Endothelial cell of umbilical vein (primary cell): ENCODE measurements at regions not wholly inside any gene's neighbourhood (a gene's known extent, or its start where the extent isn't known, plus 50 kb on each side); places are given as distances from the start of the nearest gene placed in this dataset.

Experiments used
- BruUV-seq: library from RNA; stranded (reverse); fragments of 400-500 nt; replicated peaks from 2 replicates; lab custom pipeline; 2021; lab: Mats Ljungman, UMichigan
- CTCF ChIA-PET: fragments of 300-600, 350-600 bp; sonication (Branson Sonifier 250); formaldehyde crosslinking; loops from one replicate; lab custom pipeline; 2021; ENCODE audit warnings: antibody characterized with exemption, inconsistent platforms; lab: Charles Lee
- POLR2A ChIA-PET: fragments of 300-600, 350-600 bp; sonication (Branson Sonifier 250); formaldehyde crosslinking; loops from one replicate; lab custom pipeline; 2021; ENCODE audit warnings: antibody characterized with exemption, inconsistent platforms; lab: Charles Lee
- DNase-seq: peaks from one replicate; pipeline ENCODE4 v3.0.0-alpha.2; 2011; ENCODE audit warnings: low read depth, low spot score
- FAIRE-seq: peaks from 2 replicates; lab custom pipeline; 2011; peaks lifted over from hg19 to GRCh38; lab: Jason Lieb, UNC
- H2AFZ ChIP-seq: 2 replicates; pipeline ENCODE4 v1.6.0; 2012; ENCODE audit warnings: low read depth, low read length, control low read depth, inconsistent platforms
- H3K27ac ChIP-seq: 2 replicates; pipeline ENCODE4 v1.5.1; 2011; ENCODE audit warnings: low read depth, mild to moderate bottlenecking, control low read depth, low read length, moderate library complexity; ENCODE audit not compliant: insufficient read depth
- H3K27me3 ChIP-seq, 2 experiments: 2 replicates each; pipeline versions ENCODE4 v1.6.0 to v1.6.1; 2011; ENCODE audit warnings: low read length in 2 of 2, mixed read lengths in 1 of 2; ENCODE audit not compliant: control insufficient read depth in 2 of 2, insufficient read depth in 2 of 2
- H3K36me3 ChIP-seq, 2 experiments: 2 replicates in 1 of 2; 3 replicates in 1 of 2; pipeline ENCODE4 v1.5.1; 2011; ENCODE audit warnings: low read length in 2 of 2, mild to moderate bottlenecking in 1 of 2, moderate library complexity in 1 of 2; ENCODE audit not compliant: control insufficient read depth in 2 of 2, insufficient read depth in 2 of 2; ENCODE audit errors: extremely low read depth in 1 of 2
- H3K4me1 ChIP-seq: 3 replicates; pipeline ENCODE4 v1.5.1; 2011; ENCODE audit warnings: mild to moderate bottlenecking, low read length; ENCODE audit not compliant: control insufficient read depth, insufficient read depth; ENCODE audit errors: extremely low read depth
- H3K4me2 ChIP-seq: 2 replicates; pipeline ENCODE4 v1.6.1; 2011; ENCODE audit warnings: low read length, control low read depth, mixed read lengths; ENCODE audit not compliant: insufficient read depth
- H3K4me3 ChIP-seq, 3 experiments: fragments of 200-600 bp in 1 of 3; sonication (generic), shearing (Covaris generic) in 1 of 3; replicated peaks in 1 of 3; 2 replicates each; pipeline ENCODE4 v1.5.1; 2011 to 2016; ENCODE audit warnings: control low read depth in 3 of 3, low read length in 3 of 3, mild to moderate bottlenecking in 2 of 3, inconsistent platforms in 1 of 3, low read depth in 1 of 3, moderate library complexity in 1 of 3; ENCODE audit not compliant: insufficient read depth in 1 of 3
- H3K79me2 ChIP-seq: 2 replicates; pipeline ENCODE4 v1.6.0; 2012; ENCODE audit warnings: low read length, inconsistent platforms; ENCODE audit not compliant: control insufficient read depth, insufficient read depth
- H3K9ac ChIP-seq: replicated peaks from 2 replicates; pipeline ENCODE3; 2011; ENCODE audit warnings: low read length, control low read depth; ENCODE audit not compliant: insufficient read depth; ENCODE audit errors: extremely low read depth
- H3K9me1 ChIP-seq: replicated peaks from 3 replicates; pipeline ENCODE4 v1.6.0; 2011; ENCODE audit warnings: mild to moderate bottlenecking, low read length; ENCODE audit not compliant: control insufficient read depth, insufficient read depth; ENCODE audit errors: extremely low read depth
- H3K9me3 ChIP-seq: replicated peaks from 2 replicates; pipeline ENCODE4 v1.5.1; 2012; ENCODE audit warnings: low read length, inconsistent platforms; ENCODE audit not compliant: control insufficient read depth, insufficient read depth
- H4K20me1 ChIP-seq: replicated peaks from 2 replicates; pipeline ENCODE3; 2011; ENCODE audit warnings: mild to moderate bottlenecking, low read length; ENCODE audit not compliant: control insufficient read depth, insufficient read depth; ENCODE audit errors: extremely low read depth
- EZH2 ChIP-seq: IDR thresholded peaks from 2 replicates; pipeline ENCODE4 v1.6.1; 2012; ENCODE audit warnings: borderline replicate concordance, low read depth, mild to moderate bottlenecking, moderate library complexity, low read length, inconsistent platforms; ENCODE audit not compliant: severe bottlenecking
- FOS ChIP-seq: IDR thresholded peaks from 2 replicates; pipeline ENCODE4 v1.6.1; 2011; ENCODE audit warnings: mild to moderate bottlenecking, low read length, moderate library complexity, borderline replicate concordance; ENCODE audit not compliant: insufficient read depth
- GATA2 ChIP-seq: IDR thresholded peaks from 2 replicates; pipeline ENCODE4 v1.7.0; 2011; ENCODE audit warnings: low read depth, mild to moderate bottlenecking, moderate library complexity, mixed read lengths, low read length; ENCODE audit not compliant: insufficient read length, insufficient read depth
- JUN ChIP-seq: IDR thresholded peaks from 2 replicates; pipeline ENCODE4 v1.6.1; 2011; ENCODE audit warnings: borderline replicate concordance, low read depth; ENCODE audit not compliant: insufficient read length, insufficient read depth
- MYC ChIP-seq: IDR thresholded peaks from one replicate; pipeline ENCODE4 v1.6.1; 2011; ENCODE audit warnings: mild to moderate bottlenecking, low read depth, low read length
- POLR2A ChIP-seq: IDR thresholded peaks from 2 replicates; pipeline ENCODE4 v1.6.1; 2012; ENCODE audit warnings: low read depth, mild to moderate bottlenecking, control low read depth, low read length
- dilution Hi-C: fragments of 300-500 bp; cut with MboI; formaldehyde crosslinking; loops from one replicate; pipeline ENCODE4 v1.15.0; 2019; ENCODE audit warnings: low sequenced_read_pairs; ENCODE audit not compliant: extremely low pct_ligation_motif_present
- intact Hi-C: fragments of 100-400 bp; cut with micrococcal nuclease; formaldehyde crosslinking; loops from one replicate; pipeline ENCODE4 v1.10.0; 2022
- TF ChIP-seq, protein P1 (sequence below): IDR thresholded peaks from 2 replicates; pipeline ENCODE4 v1.6.1; 2011; ENCODE audit not compliant: insufficient read depth, insufficient read length

- dilution Hi-C loops (no loop called here), intact Hi-C loops (no loop called here)
- FAIRE-seq (no peak), DNase-seq (no peak)
- no TSS peak for BruUV-seq
- H4K20me1 ChIP-seq, result no peaks in the 10 kb centered on the region
- no peak overlapping the region for H3K4me3 ChIP-seq
- no peaks in the 10 kb centered on the region for H3K9me3 ChIP-seq
- H3K36me3 ChIP-seq, result no peaks in the 10 kb centered on the region
- H3K9me1 ChIP-seq, result no peaks in the 10 kb centered on the region
- ChIA-PET POLR2A (no interaction called here), CTCF (no interaction called here)
- no peaks in the 10 kb centered on the region for H3K4me1 ChIP-seq
- no peak overlapping the region for H3K27ac ChIP-seq
- no peaks in the 10 kb centered on the region for H3K79me2 ChIP-seq
- no peak overlapping the region for H2AFZ ChIP-seq
- no peak overlapping the region for H3K4me2 ChIP-seq
- TF ChIP-seq JUN (no peak), MYC (no peak), GATA2 (no peak), FOS (no peak), EZH2 (no peak), POLR2A (no peak)
- TF ChIP-seq, protein P1, sequence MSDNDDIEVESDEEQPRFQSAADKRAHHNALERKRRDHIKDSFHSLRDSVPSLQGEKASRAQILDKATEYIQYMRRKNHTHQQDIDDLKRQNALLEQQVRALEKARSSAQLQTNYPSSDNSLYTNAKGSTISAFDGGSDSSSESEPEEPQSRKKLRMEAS, result no peak
- H3K27me3 ChIP-seq, result no peaks in the 10 kb centered on the region
- H3K9ac ChIP-seq, result no peak overlapping the region
Observed at GRCh38 chr3:144391236-144391635, 419.6 kb downstream of the DIPK2A start.

DNA sequence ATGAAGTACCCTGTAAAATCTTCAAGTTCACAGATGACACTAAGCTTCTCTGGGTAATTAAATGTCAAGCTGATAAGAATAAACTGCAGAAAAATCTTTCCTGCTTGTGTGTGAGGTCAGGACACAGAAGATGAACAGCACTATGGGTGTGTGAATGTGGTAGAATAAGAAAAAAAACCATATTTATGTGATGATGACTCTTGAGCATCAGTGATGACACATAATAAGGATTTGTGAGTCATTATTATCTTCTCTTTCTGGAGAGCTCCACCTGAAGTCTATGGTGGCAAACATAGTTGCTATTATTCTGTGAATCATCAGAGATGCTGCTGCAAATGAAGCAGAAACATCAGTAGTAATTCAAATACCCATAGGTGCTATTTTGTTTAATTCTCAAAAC lies 422.4 kb downstream of the DIPK2A start:
- no peak overlapping the region for H3K9ac ChIP-seq
- FAIRE-seq (no peak), DNase-seq (no peak)
- H3K9me3 ChIP-seq, result no peaks in the 10 kb centered on the region
- POLR2A ChIA-PET, result no interaction called here
- BruUV-seq, result no TSS peak
- no peaks in the 10 kb centered on the region for H3K27me3 ChIP-seq
- H3K4me3 ChIP-seq, result no peak overlapping the region
- dilution Hi-C loops, result no loop called here
- intact Hi-C loops, result no loop called here
- H3K79me2 ChIP-seq, result no peaks in the 10 kb centered on the region
- H4K20me1 ChIP-seq, result no peaks in the 10 kb centered on the region
- no peak overlapping the region for H3K4me2 ChIP-seq
- no peak overlapping the region for H2AFZ ChIP-seq
- H3K36me3 ChIP-seq, result no peaks in the 10 kb centered on the region
- H3K27ac ChIP-seq, result no peak overlapping the region
- H3K9me1 ChIP-seq, result no peaks in the 10 kb centered on the region
- CTCF ChIA-PET, result no interaction called here
- no peaks in the 10 kb centered on the region for H3K4me1 ChIP-seq
- peak; percentile 10 for TF ChIP-seq JUN
- no peak for TF ChIP-seq EZH2
